NCI-H446 (cell line): ENCODE measurements at regions not wholly inside any gene's neighbourhood (a gene's known extent, or its start where the extent isn't known, plus 50 kb on each side); places are given as distances from the start of the nearest gene placed in this dataset.
A peak's percentile ranks its signal among the peaks of the same experiment; 100 is the strongest.

Experiments used
- DNase-seq, 2 experiments: peaks; one replicate each; lab custom pipeline; 2025; lab: John Stamatoyannopoulos, UW

DNA sequence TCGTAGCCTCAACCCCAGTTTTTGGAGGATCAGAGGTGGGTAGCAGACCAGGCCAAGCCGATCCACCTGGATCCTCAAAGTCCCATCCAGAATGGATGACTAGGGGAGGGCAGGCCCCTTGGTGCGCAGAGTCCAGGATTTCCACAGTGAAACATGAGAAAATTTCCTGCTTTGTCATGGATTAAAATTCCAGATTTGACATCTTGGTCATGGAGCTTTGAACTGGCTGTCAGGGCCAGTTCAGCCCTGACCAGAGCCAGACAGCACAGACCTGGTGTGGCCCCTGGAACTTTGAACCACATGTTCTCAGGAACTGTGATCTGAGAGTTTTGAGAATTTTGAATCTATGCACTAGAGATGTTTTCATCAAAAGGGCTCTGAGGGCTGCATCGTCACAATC is 177.5 kb downstream of the MN1 start:
- no peak for DNase-seq

DNA sequence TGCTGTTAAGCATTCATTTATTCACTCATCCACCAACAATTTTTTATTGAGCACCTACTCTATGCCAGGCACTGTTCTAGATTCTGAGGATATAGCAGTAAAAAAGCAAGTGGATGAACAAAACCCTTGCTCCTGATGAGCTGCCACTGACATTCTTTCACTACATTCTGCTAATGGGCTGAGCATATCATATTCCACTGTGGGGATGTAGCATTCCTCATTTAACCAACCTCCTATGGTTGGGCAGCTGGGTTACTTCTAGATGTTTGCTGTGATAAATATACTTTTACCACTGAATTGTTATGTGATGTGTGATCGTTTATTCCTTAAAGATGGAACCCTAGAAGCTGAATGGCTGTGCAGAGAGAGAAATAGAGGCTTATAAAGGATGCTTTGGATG is 176.9 kb downstream of the MN1 start:
- DNase-seq, result no peak

DNA sequence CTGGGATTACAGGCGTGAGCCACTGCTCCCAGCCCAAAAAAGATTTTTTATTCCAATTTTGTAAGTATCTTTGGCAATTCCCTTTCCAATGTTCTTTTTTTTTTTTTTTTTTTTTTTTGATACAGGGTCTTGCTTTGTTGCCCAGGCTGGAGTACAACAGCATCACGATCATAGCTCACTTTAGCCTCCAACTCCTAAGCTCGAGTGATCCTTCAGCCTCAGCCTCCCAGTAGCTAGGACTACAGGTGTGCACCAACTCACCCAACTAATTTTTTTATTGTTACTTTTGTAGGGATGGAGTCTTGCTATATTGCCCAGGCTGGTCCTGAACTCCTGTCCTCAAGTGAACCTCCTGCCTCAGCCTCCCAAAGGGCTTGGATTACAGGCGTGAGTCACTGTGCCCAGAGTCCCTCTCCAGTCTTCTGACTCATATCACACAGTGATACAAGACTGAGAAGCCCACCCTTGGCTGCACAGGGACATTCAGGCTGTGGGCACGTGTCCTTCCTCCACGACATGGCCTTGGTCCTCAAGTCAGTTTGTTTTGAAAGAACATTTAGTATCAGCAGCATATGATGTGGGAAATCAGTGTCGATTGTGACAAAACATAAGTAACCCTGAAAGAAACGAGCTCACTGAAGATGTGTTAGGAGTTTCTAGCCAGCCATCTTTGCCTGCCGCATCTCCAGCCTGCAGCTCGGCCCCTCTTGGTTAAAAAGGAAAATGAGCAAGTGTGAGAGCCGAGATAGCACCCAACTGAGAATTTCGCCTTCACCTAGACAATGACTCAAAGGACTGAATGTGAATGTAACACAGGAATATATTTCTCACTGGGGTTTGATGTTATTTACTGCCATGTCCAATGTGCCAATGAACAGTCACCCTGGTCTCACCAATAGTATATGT is 175.5 kb downstream of the MN1 start:
- no peak for DNase-seq

DNA sequence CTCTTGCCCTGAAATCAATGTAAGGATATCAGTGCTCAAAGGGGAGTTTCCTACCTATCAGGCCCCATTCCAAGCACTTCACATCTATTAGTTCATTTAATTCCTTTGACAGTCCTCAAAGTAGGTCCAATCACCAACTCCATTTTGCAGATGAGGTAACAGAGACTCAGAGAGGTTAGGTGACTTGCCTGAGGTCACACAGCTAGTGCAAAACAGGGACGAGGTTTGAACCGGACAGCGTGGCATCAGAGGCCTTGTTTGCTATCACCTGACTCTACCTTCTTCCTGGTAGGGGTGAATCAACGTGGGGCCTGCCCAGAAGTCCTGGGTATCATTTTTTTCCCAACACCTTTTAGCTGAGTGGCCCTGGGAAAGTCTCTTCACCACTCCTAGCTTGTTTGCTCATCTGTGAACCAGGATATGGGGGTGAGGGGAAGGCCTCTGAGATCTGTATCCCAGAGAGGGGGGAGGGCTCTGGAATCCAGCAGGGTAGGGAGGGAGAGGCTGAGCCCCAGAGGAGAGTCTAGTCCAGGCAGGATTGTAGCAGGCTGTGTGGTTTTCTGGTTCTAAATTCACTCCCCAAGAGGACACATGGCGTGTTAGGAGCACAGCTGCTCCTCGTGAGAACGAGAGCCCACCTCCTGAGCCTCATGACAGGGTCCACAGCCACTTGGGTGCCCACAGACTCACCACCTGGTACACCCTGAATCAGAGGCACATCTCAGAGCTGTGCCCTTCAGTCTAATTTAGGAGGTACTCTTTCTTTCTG is 174.7 kb downstream of the MN1 start:
- no peak for DNase-seq

DNA sequence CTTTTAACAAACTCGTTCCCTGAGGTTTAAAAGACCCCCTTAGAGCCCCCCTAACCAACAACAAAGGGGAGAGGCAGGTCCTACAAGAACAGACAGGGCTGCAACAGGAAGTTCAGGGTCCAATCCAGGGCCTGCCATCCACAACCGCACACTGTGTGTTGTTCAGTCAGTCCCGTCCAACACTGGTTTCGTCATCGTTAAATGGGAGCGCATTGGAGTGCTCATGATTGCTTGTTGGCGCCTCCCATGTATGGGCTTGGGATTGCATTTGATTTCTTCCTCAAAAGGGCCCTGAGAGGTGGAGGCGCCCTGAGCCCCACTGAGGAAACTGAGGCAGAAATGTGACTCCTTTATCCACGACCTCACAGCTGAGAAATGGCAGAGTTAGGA is 174.1 kb downstream of the MN1 start:
- no peak for DNase-seq

DNA sequence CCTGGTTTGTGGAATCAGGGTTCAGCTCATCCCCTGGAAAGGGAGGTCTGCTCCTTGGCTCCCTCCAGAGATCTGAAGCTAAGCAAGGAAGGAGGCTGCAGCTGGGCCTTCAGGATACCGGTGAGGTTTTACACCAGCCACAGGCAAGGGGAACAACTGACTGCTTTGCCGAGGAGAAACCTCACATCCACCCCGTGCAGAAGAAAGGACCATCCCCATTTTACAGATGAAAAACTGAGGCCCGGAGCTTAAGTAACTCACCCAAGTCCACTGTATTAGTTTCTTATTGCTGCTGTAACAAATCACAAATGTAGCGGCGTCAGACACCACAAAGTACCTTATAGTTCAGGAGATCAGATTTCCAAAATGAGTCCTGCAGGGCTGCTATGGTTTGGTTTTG is 173.7 kb downstream of the MN1 start:
- no peak for DNase-seq

DNA sequence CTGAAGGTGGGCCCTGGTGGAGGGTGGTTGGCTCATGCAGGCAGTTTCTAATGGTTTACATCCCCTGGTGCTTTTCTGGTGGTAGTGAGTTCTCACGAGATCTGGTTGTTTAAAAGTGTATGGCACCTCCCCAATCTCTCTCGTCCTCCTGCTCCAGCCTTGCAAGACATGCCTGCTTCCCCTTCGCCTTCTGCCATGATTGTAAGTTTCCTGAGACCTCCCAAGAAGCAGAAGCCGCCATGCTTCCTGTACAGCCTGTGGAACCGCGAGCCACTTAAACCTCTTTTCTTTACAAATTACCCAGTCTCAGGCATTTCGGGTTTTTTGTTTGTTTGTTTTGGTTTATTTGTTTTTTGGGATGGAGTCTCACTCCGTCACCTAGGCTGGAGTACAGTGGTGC is 173.2 kb downstream of the MN1 start:
- no peak for DNase-seq

DNA sequence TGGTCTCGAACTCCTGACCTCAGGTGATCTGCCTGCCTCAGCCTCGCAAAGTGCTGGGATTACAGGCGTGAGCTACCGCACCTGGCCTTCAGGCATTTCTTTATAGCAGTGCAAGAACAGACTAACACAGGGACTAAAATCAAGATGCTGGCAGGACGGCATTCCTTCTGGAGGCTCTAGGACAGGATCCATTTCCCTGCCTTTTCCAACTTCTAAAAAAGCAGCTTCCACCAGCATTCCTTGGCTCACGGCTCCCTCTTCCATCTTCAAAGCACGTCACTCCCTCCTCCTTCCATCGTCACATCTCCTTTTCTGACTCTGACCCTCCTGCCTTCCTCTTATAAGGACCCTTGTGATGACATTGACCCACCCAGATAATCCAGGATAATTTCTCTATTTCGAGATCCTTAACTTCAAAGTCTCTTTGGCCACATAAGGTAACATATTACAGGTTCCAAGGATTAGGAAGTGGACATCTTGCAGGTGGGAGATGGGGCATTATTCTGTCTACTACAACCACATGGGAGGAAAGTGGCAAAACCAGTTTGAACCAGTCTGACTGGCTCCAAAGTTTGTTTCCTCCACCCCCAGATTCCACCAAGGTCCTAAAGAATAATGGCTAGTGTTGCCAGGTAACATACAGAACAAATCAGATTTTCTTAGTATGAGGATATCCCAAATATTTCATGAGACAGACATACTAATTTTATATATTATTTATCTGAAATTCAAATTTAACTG is 172.5 kb downstream of the MN1 start:
- no peak for DNase-seq

DNA sequence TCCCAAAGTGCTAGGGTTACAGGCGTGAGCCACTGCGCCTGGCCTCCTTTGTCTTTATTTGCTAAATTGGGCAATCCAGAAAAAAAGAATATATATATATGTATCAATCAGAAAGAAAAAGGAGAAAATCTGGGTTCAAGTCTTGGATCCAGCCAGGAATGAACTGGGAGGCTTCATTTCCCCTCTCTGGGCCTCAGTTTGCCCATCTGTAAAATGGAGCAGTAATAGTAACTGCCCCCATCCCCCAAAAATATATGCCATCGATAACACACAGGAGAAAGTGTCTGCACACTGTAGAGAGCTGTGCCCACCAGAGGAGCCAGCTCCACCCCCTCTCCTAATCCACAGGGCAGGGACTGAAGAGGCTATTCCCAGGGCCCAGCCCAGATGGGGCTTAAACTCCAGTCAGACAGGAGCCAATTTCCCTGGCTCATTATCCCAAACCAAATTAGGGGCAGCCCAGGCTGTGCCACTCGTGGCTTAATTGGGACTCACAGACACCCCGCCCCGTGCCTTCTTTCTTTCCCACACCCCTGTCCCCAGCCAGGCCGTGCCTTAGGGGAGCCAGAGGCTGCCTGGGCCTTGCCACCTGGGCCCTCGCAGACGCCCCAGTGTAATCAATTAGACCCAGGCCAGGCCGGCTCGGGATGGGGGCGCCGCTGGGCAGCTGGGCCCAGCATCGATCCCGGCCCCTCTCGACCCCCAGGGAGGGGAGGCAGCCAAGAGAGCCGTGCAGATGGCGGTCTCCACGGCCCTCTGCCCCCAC is 171.5 kb downstream of the MN1 start:
- DNase-seq, result no peak

DNA sequence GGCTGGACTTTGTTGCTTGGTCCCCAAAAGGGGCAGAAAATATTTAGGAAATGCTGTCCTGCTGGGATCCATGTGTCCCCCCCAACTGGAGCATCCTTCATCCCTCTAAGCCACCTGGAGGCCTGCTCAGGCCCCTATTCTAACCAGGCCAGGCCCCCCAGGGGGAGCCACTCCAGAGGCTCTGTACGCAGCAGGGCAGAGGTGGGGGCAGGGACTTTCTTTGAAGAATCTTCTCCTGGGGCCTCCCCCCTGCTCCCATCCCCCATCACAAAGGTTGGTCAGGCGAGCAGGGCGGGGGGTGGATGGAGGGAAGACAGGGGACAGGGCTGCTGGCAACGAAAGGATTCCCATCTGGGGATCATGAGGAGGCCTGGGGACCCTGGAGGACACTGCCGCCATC is 170.8 kb downstream of the MN1 start:
- no peak for DNase-seq

DNA sequence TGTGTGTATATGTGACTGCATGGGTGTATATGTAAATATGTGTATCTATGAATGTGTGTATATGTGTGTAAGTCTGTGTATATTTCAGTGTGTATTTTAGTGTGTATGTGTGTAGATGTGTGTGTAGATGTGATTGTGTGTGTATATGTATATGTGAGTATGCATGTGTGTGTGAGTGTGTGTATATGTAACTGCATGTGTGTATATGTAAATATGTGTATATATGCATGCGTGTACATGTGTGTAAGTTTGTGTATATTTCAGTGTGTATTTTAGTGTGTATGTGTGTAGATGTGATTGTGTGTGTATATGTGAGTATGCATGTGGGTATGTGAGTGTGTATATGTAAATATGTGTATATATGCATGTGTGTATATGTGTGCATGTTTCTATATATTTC is 169.9 kb downstream of the MN1 start:
- no peak for DNase-seq

DNA sequence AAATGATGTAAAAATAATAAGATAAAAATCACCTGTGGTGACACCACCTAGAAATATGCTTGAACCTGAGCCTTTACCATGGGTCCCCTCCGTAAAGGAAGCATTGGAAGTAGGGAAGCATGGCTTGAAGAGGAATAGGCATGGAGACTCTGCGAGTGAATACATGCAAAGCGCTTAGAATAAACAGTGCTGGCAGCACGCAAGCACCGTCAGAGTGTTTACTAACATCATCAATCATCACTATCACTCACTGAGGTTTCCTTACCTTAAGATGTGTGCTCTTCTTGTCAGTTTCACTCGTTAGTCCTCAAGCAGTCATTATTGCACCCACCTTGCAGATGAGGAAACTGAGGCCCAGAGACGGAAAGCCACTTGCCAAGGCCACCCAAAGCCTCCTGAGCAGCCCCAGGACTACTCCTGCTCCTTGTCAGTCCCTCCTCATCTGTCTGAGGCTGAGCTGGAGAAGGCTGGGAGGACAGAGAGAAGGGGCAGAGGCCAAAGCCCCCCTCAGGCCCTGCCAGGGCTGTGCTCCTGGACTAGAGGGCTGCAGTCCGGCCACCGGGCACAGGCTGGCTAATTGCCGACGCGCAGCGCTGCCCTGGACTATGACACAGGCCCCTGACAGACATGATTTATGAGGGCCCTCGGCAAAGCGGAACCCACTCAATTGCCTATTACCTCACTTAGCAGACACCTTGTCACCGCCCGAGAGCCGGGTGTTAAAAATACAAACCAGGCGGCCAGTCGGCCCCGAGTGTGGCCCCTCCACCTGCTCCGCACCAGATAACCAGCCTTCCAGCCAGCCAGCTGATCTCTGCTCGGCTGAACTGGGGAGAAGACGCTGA is 168.9 kb downstream of the MN1 start:
- no peak for DNase-seq

DNA sequence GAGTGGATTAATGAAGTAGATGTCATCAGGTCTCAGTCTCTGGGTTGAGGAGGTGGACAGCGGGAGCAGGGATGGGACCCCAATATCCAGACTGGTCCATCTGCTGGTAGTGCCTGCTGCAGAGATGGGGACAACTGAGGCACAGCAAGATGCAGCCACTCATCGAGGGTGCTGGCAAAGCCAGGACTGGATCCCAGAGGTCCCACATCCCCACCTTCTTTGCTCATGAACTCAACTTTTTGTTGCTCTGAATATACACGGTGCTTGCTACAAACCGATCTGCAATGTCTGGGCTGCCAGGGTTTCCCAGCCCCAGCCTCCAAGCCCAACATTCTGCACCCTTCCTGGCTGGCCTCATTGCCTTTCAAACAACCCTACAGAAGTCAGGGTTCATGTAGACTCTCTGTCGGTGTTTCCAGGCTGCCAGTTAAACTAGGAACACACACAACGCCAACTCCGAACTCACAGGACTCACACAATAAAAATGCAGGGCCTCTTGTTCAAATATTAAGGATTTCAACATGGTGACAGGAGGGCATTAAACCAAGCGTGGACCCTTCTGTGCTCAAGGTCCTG is 168.2 kb downstream of the MN1 start:
- no peak for DNase-seq

DNA sequence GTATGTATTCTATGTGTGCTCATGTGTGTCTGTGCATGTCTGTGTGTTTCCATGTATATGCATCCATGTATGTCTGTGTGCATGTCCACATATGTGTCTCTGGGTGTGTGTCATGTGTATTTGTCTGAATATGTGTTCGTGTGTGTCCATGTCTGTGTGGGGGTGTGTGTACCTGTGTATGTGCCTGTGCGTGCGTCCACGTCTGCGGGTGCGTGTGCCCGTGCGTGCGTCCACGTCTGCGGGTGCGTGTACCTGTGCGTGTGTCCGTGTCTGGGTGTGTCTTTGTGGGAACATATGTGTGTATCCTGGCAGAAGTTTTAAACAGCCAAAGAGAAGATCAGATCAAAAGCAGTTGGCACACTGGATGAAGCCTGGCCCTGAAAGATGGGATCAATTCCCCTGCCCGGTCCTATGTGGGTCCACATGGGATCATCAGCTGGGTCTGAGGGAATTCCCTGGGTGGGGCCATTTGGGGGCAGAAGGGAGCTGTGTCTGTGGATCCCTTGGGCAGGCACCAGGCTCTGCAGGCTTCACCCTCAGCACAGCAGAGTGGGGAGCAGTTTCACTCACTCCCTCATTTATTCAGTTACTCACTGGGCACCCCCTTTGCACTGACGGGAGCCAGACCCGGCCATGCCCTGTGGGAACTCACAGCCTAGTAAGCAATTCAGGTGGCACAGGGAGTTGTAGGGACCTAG is 167.4 kb downstream of the MN1 start:
- no peak for DNase-seq

DNA sequence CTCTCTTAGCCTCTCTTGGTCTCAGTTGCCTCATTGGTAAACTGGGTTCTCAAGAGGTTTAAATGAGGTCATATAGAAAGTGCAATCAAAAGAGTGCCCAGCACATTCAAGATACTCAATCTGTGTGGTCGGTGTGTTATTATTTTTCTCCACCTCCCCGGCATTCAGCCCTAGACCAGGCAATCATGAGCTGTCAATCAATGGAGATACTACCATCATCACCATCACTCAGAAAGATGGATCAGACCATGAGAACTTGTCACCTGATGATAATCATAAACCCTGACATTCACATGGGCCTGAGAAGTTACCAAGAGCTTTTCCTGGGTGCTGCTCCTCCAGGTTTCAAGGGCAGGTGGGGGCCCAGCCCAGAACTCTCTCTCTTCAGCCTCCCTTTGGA is 166.1 kb downstream of the MN1 start:
- DNase-seq, result no peak

DNA sequence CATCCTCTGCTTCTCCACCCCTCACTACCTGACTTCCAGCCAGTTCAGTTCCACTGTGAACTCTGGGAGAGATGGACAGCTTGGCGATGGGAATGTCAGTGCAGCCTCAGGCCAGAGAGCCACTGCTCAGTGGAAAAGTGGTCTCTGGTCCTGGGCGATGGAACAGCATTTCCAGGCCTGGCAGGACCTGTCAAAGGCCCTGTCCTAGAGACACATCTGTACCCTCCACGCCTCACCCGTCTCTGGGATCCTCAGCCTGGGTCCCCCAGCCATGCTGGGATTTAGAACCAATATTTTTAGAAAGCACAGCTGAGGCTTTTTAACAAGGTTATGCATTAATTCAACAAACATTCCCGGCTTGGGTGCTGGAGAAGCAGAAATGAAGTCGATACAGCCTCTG is 165.7 kb downstream of the MN1 start:
- DNase-seq, result no peak

DNA sequence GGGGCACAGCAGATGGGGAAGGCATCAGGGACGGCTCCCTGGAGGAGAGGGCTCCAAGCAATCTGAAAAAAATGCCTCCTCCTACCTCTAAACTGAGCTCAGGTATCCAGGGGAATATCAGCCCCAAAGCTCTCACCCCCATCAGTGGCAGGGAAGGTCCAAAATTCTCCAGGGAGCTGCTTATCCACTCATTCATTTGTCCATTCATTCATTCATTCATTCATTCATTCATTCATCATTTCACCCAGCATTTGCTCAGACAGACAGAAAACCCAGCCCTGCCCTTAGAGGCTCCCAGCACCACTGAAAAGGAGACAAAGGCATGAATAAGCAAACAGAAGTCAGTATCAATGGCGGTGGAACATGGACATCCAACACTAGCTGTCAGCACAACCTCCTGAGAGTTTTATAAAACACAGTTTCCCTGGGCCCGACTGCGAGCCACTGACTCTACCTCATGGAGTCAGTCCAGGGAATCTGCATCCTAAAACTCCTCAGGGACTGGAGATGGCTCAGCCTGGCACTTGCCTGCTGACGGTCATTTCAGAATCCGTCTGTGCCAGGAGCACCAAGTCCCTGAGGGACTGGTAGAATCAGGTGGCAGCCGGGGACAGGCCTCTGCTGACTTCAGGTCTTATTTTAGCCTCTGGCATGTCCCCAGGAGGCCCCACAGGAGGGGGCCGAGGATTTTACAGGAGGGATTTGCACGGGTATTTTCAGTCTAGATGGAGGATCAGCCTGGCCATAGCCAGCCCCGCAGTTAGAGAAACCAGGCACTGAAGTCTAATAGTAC is 164.6 kb downstream of the MN1 start:
- no peak for DNase-seq

DNA sequence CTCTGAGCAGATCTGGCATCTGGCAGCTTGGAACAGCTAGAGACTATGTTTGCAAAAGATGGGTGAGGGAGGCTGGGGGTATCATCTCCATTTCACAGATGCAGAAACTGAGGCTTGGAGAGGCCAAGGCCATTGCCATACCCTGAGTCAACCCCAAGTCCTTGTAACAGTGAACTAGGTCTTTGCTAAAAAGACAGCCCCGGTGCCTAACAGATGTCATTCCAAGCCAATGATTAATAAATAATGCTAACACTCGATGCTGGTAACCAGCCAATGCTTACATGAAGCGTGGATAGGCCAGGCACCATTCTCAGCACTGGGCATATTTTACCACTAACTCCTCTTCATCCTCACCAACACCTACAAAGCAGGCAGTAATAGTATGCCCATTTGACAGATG is 164.0 kb downstream of the MN1 start:
- peak; percentile 8 to 36 for DNase-seq
